K562 (cell line): ENCODE measurements at regions not wholly inside any gene's neighbourhood (a gene's known extent, or its start where the extent isn't known, plus 50 kb on each side); places are given as distances from the start of the nearest gene placed in this dataset.

ENCODE experiments used
- ATAC-seq: fragments of 200-7000 bp; cut with Tn5 transposase; 3 replicates; pipeline ENCODE4 v1.9.1; 2020; ENCODE audit warnings: moderate library complexity
- BruUV-seq: library from RNA; stranded (reverse); fragments of 400-500 nt; replicated peaks from 2 replicates; lab custom pipeline; 2021; lab: Mats Ljungman, UMichigan
- CTCF ChIA-PET: fragments of 300-600 bp; formaldehyde crosslinking; extraction: SDS; loops from one replicate; lab custom pipeline; 2021; ENCODE audit warnings: low intra/inter-chr PET ratio; lab: Yijun Ruan, JAX
- POLR2A ChIA-PET: fragments of 300-600, 350-650 bp; sonication (Branson Sonifier 250); formaldehyde crosslinking; extraction: SDS; loops from one replicate; lab custom pipeline; 2021; ENCODE audit warnings: antibody characterized with exemption, inconsistent platforms; lab: Yijun Ruan, JAX
- DNase-seq, 4 experiments: peaks; one replicate each; pipeline versions ENCODE4 v3.0.0 to v3.0.0-alpha.2; 2011 to 2018; ENCODE audit warnings: low spot score in 3 of 4, mixed read lengths in 3 of 4; ENCODE audit errors: extremely low read depth in 1 of 4
- FAIRE-seq: peaks from 2 replicates; lab custom pipeline; 2011; peaks lifted over from hg19 to GRCh38; lab: Jason Lieb, UNC
- H2AFZ ChIP-seq: 2 replicates; pipeline ENCODE4 v1.6.0; 2011; ENCODE audit warnings: low read depth, low read length, control low read depth, inconsistent platforms
- H3K27ac ChIP-seq: fragments of 200-600 bp; 3 replicates; pipeline ENCODE4 v1.8.0; 2011; ENCODE audit warnings: low read depth, mild to moderate bottlenecking, control low read depth, inconsistent platforms, low read length, moderate library complexity, mixed read lengths; ENCODE audit errors: extremely low read depth
- H3K27me3 ChIP-seq, 2 experiments: fragments of 300-600 bp in 1 of 2; 2 replicates in 1 of 2; 3 replicates in 1 of 2; pipeline versions ENCODE4 v1.6.0 to v1.8.0; 2011; ENCODE audit warnings: inconsistent platforms in 2 of 2, low read length in 2 of 2, mild to moderate bottlenecking in 1 of 2, mixed read lengths in 1 of 2, moderate library complexity in 1 of 2; ENCODE audit not compliant: control insufficient read depth in 2 of 2, insufficient read depth in 2 of 2
- H3K36me3 ChIP-seq: fragments of 300-600 bp; 3 replicates; pipeline ENCODE4 v1.8.0; 2011; ENCODE audit warnings: mild to moderate bottlenecking, low read length, inconsistent platforms; ENCODE audit not compliant: control insufficient read depth, insufficient read depth
- H3K4me1 ChIP-seq, 2 experiments: fragments of 200-600 bp in 1 of 2; replicated peaks in 1 of 2; 2 replicates in 1 of 2; 3 replicates in 1 of 2; pipeline versions ENCODE4 v1.5.1 to v1.8.0; 2011; ENCODE audit warnings: inconsistent platforms in 2 of 2, low read length in 2 of 2, mild to moderate bottlenecking in 1 of 2, mixed read lengths in 1 of 2, moderate library complexity in 1 of 2; ENCODE audit not compliant: control insufficient read depth in 2 of 2, insufficient read depth in 2 of 2
- H3K4me2 ChIP-seq: 2 replicates; pipeline ENCODE4 v1.6.1; 2011; ENCODE audit warnings: low read length, control low read depth, inconsistent platforms, mixed read lengths; ENCODE audit not compliant: insufficient read depth
- H3K4me3 ChIP-seq: fragments of 200-600 bp; sonication (generic), shearing (Covaris generic); 2 replicates; pipeline ENCODE4 v1.5.1; 2016; ENCODE audit warnings: control low read depth, inconsistent platforms
- H3K79me2 ChIP-seq: fragments of 200-600 bp; 3 replicates; pipeline ENCODE4 v1.8.0; 2011; ENCODE audit warnings: low read length, inconsistent platforms; ENCODE audit not compliant: control insufficient read depth, insufficient read depth
- H3K9ac ChIP-seq, 2 experiments: 2 replicates each; pipeline versions ENCODE4 v1.6.0 to v1.6.1; 2011; ENCODE audit warnings: low read depth in 2 of 2, low read length in 2 of 2, control low read depth in 1 of 2, inconsistent platforms in 1 of 2, mild to moderate bottlenecking in 1 of 2, mixed read lengths in 1 of 2; ENCODE audit not compliant: insufficient read depth in 1 of 2
- H3K9me1 ChIP-seq: one replicate; pipeline ENCODE4 v1.6.0; 2011; ENCODE audit warnings: inconsistent platforms, mild to moderate bottlenecking, low read length, moderate library complexity; ENCODE audit not compliant: control insufficient read depth, insufficient read depth
- H3K9me3 ChIP-seq: replicated peaks from 2 replicates; pipeline ENCODE4 v1.5.1; 2011; ENCODE audit warnings: low read depth, low read length, inconsistent platforms; ENCODE audit not compliant: control insufficient read depth, insufficient read depth
- H4K20me1 ChIP-seq: replicated peaks from 2 replicates; pipeline ENCODE4 v1.6.1; 2011; ENCODE audit warnings: low read length, inconsistent platforms, mixed read lengths; ENCODE audit not compliant: control insufficient read depth, insufficient read depth
- CBFA2T2 ChIP-seq: fragments of 450-650 bp; conservative IDR thresholded peaks from 2 replicates; pipeline ENCODE4 v1.6.1; 2017; ENCODE audit warnings: mild to moderate bottlenecking
- EWSR1 ChIP-seq: fragments of 450-650 bp; IDR thresholded peaks from 2 replicates; pipeline ENCODE4 v1.6.1; 2018; ENCODE audit warnings: borderline replicate concordance, mild to moderate bottlenecking, low read depth, moderate library complexity; ENCODE audit not compliant: partially characterized antibody
- FIP1L1 ChIP-seq: fragments of 200-400 bp; formaldehyde crosslinking; IDR thresholded peaks from 2 replicates; pipeline ENCODE4 v1.6.1; 2018; ENCODE audit warnings: mild to moderate bottlenecking, low read depth, low read length; ENCODE audit not compliant: poor library complexity, severe bottlenecking
- FOXJ3 ChIP-seq: sonication (generic); formaldehyde crosslinking; IDR thresholded peaks from 2 replicates; pipeline ENCODE4 v1.4.0; 2020; ENCODE audit warnings: mild to moderate bottlenecking, missing genetic modification reagents
- NFE2 ChIP-seq: IDR thresholded peaks from 2 replicates; pipeline ENCODE4 v1.6.1; 2014; ENCODE audit warnings: antibody characterized with exemption, low read depth
- NR1H2 ChIP-seq: sonication (generic); formaldehyde crosslinking; IDR thresholded peaks from 2 replicates; pipeline ENCODE4 v1.4.0; 2020; ENCODE audit warnings: mild to moderate bottlenecking, missing genetic modification reagents
- RHOXF2B ChIP-seq: fragments of 250-450 bp; sonication (Bioruptor Pico); conservative IDR thresholded peaks from 2 replicates; pipeline ENCODE4 v1.5.1; 2021
- SMAD2 ChIP-seq: fragments of 150-350 bp; IDR thresholded peaks from 2 replicates; pipeline ENCODE4 v1.6.1; 2014; ENCODE audit warnings: low read depth, mild to moderate bottlenecking, low read length
- SRF ChIP-seq, 2 experiments: fragments of 250-450, 450-650 bp in 1 of 2; sonication (Bioruptor Pico) in 1 of 2; sonication (generic) in 1 of 2; formaldehyde crosslinking; IDR thresholded peaks; 2 replicates each; pipeline versions ENCODE4 v1.5.0 to v1.5.1; 2020 to 2022; ENCODE audit warnings: mild to moderate bottlenecking in 1 of 2, missing genetic modification reagents in 1 of 2
- STAT5A ChIP-seq: IDR thresholded peaks from 2 replicates; pipeline ENCODE4 v1.6.1; 2012; ENCODE audit warnings: low read length, inconsistent platforms, borderline replicate concordance
- YBX1 ChIP-seq: fragments of 450-650 bp; IDR thresholded peaks from 2 replicates; pipeline ENCODE4 v1.7.1; 2016; ENCODE audit warnings: mild to moderate bottlenecking
- ZFP30 ChIP-seq: fragments of 250-450 bp; sonication (Bioruptor Pico); IDR thresholded peaks from 2 replicates; pipeline ENCODE4 v1.8.0; 2022; ENCODE audit warnings: moderate library complexity, mild to moderate bottlenecking, inconsistent platforms, borderline replicate concordance
- ZNF140 ChIP-seq: fragments of 250-450 bp; sonication (Bioruptor Pico); IDR thresholded peaks from 2 replicates; pipeline ENCODE4 v1.8.0; 2021; ENCODE audit warnings: moderate library complexity, mild to moderate bottlenecking, inconsistent platforms
- ZNF449 ChIP-seq: fragments of 250-450 bp; sonication (Bioruptor Pico); IDR thresholded peaks from 2 replicates; pipeline ENCODE4 v1.8.0; 2022; ENCODE audit warnings: moderate library complexity, mild to moderate bottlenecking, inconsistent platforms
- ZNF584 ChIP-seq: fragments of 200-800 bp; sonication (Bioruptor generic); IDR thresholded peaks from 2 replicates; pipeline ENCODE4 v1.6.1; 2016; ENCODE audit warnings: low read depth, mild to moderate bottlenecking, missing genetic modification characterization, missing compliant biosample characterization
- WGBS: fragments of 100-300 bp; shearing (Covaris generic); methylation state at CpG from one replicate; pipeline ENCODE4 v1.1.6; 2016; ENCODE audit warnings: low coverage, mixed read lengths; ENCODE audit not compliant: insufficient coverage; ENCODE audit errors: missing lambda C conversion rate; 5-methylcytosine and 5-hydroxymethylcytosine counted together
- in situ Hi-C: fragments of 300-500 bp; cut with MboI; formaldehyde crosslinking; loops from 4 replicates; pipeline ENCODE4 v1.15.0; 2018; ENCODE audit warnings: inconsistent platforms, mixed read lengths
- intact Hi-C: fragments of 100-400 bp; cut with micrococcal nuclease; formaldehyde crosslinking; loops from 2 replicates; pipeline ENCODE4 v1.14.2; 2022

- ChIA-PET CTCF (no interaction called here), POLR2A (no interaction called here)
- H2AFZ ChIP-seq: no peak overlapping the region
- no peaks in the 10 kb centered on the region for H3K9me3 ChIP-seq
- no peaks in the 10 kb centered on the region for H4K20me1 ChIP-seq
- ATAC-seq: no peak
- in situ Hi-C loops (no loop called here), intact Hi-C loops (loop anchor here (10.0 kb wide), 1 partner anchor 378 kb away; no protein-coding TSS in a partner anchor)
- FAIRE-seq: no peak
- no peak for TF ChIP-seq CBFA2T2
- TF ChIP-seq FOXJ3 (CRISPR knock-in tag): no peak
- TF ChIP-seq ZNF140 (CRISPR knock-in tag): no peak
- no peak for TF ChIP-seq RHOXF2B (CRISPR knock-in tag)
- TF ChIP-seq ZFP30 (CRISPR knock-in tag): no peak
- TF ChIP-seq SMAD2: no peak
- TF ChIP-seq NR1H2 (CRISPR knock-in tag): no peak
- TF ChIP-seq SRF (CRISPR knock-in tag; IDR thresholded peaks at IDR 0.05): no peak
- TF ChIP-seq NFE2: no peak
- no peak for TF ChIP-seq ZNF584 (CRISPR knock-in tag)
- no peak for TF ChIP-seq EWSR1
- no peak for TF ChIP-seq ZNF449 (CRISPR knock-in tag)
- no peak for TF ChIP-seq STAT5A
- no peak for TF ChIP-seq FIP1L1
- TF ChIP-seq YBX1: no peak
- H3K4me1 ChIP-seq: no peaks in the 10 kb centered on the region
- DNase-seq: no peak
- no peak overlapping the region for H3K4me2 ChIP-seq
- no peaks in the 10 kb centered on the region for H3K27me3 ChIP-seq
- H3K9me1 ChIP-seq: no peaks in the 10 kb centered on the region
- no TSS peak for BruUV-seq
- no peaks in the 10 kb centered on the region for H3K36me3 ChIP-seq
- H3K4me3 ChIP-seq: no peak overlapping the region
- H3K9ac ChIP-seq: no peak overlapping the region
- no peaks in the 10 kb centered on the region for H3K79me2 ChIP-seq
- 0% methylated on average over 3 of the region's 3 CpGs for WGBS
- H3K27ac ChIP-seq: no peak overlapping the region
These were observed 303.2 kb upstream of the UBE2E3 start for GRCh38 chr2:180677200-180677599.
